Ovary (tissue), 3 donors: ENCODE measurements at regions not wholly inside any gene's neighbourhood (a gene's known extent, or its start where the extent isn't known, plus 50 kb on each side); places are given as distances from the start of the nearest gene placed in this dataset.

ENCODE experiments used
- CTCF ChIP-seq, 3 donors: fragments of 450-650 bp in 2 of 3; fragments of 200-600 bp in 1 of 3; IDR thresholded peaks; one replicate each; pipeline versions ENCODE4 v1.5.1 to v1.8.0; 2016 to 2022; ENCODE audit warnings: antibody characterized with exemption in 3 of 3, mild to moderate bottlenecking in 1 of 3
- EP300 ChIP-seq: sonication (generic); formaldehyde crosslinking; IDR thresholded peaks from one replicate; pipeline ENCODE4 v1.6.1; 2017; ENCODE audit warnings: antibody characterized with exemption
- donor health status: DM: no; HTN: no; CAD: no.

- TF ChIP-seq CTCF (IDR thresholded peaks at IDR 0.05): no peak
- TF ChIP-seq EP300: no peak
These were observed 218.1 kb upstream of the GJE1 start for GRCh38 chr6:141914646-141915045.
